Iris pigment epithelial cell (primary cell): ENCODE measurements at regions not wholly inside any gene's neighbourhood (a gene's known extent, or its start where the extent isn't known, plus 50 kb on each side); places are given as distances from the start of the nearest gene placed in this dataset.
"Not testable (repeated sequence)": the region's sequence is repeated elsewhere in the genome, so short reads cannot be mapped to it uniquely, and the experiment has no call there.

ENCODE experiments used
- DNase-seq: peaks from one replicate; pipeline ENCODE4 v3.0.0-alpha.2; 2011; ENCODE audit warnings: low read depth

DNA sequence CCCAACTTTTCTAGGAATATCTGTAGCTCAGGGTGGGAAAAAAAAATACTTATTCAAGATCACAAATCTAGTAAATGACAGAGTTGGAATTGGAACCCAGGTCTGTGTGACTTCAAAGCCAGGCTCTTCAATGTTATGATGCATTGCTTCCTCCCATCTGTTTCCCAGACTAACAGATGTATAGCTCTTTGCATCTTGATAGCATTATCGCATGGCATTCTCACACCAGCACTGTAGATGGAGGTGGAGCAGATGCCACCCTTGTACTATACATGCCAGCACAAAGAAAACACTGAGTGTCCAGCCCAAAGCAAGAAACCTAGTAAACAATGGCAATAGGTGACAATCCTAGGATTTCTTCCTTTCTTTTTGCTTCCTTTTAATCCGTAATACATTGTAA lies 497.3 kb downstream of the NEBL start:
- DNase-seq: no peak

DNA sequence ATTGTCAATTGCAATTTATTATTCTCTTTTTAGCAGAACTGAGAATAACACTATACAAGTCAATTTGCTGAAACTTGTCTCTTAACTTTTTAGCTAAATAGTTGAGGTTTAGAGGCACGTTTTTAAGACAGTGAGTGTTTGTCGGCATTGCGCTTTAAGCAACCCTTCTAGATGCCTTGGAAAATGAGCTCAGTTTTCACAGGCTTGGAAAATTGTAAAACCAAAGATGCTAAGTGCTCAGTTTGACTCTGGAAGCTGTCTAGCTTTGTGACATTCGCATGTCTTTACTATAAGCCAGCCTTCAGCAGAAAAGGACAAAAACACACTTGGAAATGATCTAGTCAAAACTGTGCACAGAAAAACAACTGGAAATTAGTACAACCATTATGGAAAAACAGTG lies 500.4 kb downstream of the NEBL start:
- no peak for DNase-seq

DNA sequence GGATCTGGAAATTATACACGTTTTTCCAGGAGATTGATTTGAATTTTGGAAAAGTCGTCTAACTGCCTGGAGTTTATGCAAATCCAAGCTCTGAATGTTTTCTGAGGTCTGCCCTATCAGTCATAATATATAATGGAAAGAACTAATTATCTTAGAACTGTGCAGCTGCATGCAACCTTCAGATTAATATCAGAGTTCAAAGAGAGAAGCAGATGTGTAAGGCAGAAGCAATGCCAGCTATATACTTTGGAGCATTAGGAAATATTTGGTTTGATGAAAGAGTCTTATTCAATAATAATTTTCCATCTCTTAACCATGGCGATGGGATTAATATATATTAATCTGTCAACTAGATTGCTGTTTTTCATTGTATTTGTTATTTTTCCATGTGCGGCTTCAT lies 500.9 kb downstream of the NEBL start:
- no peak for DNase-seq

DNA sequence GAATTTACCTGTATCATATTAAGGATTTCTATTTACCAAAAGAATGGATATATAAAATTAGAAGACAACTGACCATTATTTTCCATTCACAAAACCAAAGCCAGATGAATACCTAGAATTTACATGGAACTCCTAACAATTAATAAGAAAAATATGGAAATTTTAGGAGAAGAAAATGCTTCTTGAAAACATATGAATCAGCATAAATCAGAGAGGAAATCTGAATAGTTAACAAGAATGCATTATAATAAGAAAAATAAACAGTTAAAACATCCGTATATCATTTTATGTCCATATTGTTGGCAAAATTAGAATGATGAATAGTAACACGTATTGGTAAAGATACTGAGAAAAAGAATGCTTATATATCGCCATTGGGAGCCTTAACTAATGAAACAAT lies 505.5 kb downstream of the NEBL start:
- DNase-seq: no peak

DNA sequence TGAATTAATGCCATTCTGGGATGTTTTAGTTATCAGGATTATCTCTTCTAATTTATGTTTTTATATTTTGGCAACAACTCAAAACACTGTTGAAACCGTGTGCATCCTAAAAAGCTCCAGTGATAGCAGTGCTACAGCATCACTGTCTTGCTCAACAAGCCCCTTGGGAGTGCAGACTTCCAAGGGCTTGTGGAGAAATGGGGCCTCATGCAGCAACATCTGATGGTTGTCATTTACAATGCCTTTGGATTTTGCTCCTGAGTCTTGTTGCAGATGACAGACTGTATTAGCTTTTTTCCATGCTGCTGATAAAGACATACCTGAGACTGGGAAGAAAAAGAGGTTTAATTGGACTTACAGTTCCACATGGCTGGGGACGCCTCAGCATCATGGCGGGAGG lies 515.4 kb downstream of the NEBL start:
- DNase-seq: no peak

DNA sequence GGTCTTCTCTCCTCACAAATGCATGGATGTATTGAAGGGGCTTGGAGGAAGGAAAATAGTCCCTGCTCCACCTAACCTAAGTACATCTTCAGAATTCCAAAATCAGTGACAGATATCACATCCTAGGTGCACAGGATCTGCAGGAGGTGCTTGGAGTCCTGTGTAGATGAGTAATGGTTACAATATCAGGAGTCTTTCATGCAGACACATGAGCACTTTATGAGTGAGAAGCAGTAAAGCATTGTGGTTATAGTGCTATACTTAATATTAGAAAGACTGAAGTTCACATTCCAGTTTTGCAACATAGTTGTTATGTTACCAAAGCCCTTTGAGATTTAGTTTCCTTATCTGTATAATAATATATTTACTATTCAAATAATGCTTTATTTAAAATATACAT lies 516.7 kb downstream of the NEBL start:
- DNase-seq: no peak

DNA sequence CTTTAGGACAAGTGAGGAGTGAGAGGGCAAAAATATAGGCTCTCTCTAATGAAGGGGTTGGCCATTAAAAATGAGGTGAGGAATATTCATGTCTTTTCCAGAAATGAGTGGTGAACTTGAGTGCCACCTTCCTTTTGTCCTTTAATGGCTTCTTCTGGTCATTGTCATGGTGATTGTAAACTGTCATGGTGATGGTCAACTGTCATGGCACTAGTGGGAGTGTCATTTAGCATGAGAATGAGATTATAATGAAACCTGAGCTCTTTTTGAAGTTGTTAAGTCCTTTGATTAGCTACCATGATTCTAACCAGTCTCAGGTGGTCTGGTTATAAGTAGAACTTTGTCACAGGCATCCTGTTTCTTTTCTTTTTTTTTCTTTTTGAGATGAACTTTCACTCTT lies 524.4 kb downstream of the NEBL start:
- no peak for DNase-seq

DNA sequence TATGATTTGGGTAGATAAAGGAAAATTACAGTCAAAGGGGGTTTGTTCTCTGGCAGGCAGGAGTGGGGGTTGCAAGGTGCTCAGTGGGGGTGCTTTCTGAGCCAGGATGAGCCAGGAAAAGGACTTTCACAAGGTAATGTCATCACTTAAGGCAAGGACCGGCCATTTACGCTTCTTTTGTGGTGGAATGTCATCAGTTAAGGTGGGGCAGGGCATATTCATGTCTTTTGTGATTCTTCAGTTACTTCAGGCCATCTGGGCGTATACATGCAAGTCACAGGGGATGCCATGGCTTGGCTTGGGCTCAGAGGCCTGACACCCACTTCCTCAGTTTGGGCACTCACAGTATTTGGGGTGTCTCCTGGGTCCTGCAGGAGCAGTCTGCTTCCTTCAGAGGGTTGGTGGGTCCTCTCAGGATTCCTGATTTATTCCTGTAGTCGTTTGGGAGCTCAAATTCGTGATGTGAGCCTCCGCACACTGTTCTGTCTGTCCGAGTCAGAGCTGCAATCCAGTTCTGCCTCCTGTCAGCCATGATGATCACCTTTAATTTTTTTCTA lies 526.1 kb downstream of the NEBL start:
- not testable (repeated sequence) for DNase-seq

DNA sequence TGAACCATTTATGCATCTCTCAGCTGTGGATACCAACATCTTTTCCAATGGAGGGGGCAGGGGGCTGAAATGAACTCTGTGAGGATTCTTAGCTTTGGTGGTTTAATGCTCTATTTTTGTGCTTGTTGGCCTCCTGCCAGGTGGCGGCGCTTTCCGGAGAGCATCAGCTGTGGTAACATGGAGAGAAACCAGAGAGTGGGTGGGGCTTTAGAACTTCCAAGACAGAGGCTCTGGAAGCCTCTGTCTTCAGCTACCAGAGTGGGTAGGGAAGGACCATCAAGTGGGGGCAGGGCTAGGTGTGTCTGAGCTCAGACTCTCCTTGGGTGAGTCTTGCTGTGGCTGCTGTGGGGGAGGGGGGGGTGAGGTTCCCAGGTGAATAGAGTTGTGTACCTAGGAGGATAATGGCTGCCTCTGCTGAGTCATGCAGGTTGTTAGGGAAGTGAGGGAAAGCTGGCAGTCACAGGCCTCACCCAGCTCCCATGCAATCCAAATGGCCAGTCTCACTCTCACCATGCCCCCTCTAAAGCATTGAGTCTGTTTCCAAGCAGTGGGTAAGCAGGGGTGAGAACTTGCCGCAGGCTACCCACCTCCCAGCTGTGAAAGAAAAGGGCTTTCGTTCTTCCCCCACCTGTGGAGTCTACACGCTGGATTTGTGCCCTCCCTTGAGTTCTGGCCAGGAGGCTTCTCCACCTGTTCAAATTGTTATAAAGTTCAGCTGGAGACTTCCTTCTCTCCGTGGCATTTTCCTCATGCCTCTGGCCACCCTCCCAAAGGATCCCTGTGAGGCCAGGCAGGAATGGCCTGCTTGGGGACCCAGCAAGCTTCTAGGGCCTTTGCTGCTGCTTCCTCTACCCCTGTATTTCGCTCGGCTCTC lies 527.0 kb downstream of the NEBL start:
- DNase-seq: no peak

DNA sequence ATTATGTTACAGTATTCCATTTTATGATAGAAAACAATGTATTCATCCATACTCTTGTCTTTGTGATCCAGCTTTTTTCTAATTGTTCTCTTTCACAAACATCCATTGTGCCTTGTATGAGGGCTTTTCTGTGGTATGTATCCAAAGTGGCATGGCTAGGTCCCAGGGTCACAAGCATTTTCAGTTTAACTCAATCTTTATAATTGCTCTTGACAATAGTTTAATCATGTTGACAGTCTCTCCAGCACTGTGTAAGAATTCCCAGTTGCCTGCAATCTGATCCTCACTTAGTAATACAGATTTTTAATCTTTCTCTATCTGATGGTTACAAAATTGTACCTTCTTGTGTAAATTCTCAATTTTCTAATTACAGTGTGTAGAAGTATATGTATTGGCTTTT lies 533.4 kb downstream of the NEBL start:
- no peak for DNase-seq

DNA sequence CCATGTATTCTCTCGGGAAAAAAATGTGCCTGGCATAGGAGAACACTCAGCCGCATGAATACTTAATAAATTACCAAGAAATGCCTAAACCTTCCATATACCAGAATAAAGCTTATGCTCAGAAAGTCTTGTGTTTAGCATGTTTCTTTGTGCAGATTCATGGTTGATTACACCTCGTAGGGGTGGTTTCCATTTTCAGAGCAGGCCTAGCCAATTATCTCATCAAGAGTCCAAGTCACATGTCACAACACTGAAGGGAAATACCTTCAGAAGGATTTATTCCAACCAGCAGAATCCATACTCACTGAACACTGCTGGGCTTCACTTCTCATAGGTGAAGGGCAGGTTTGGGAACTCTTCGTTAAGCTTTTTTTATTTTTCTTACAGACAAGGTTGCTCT lies 539.7 kb downstream of the PLXDC2 start:
- DNase-seq: no peak

DNA sequence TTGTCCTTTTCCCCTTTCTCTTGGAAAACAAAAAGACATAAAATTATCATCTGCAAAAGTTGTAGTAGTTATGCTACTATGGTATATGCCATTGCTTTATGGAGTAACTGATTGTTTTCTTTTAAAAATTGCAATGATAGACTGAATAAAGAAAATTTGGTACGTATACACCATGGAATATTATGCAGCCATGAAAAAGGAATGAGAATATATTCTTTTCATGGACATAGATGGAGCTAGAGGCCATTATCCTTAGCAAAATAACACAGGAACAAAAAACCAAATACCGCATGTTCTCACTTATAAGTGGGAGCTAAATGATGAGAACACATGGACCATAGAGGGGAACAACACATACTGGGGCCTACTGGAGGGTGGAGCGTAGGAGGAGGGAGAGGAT lies 538.8 kb downstream of the PLXDC2 start:
- no peak for DNase-seq

DNA sequence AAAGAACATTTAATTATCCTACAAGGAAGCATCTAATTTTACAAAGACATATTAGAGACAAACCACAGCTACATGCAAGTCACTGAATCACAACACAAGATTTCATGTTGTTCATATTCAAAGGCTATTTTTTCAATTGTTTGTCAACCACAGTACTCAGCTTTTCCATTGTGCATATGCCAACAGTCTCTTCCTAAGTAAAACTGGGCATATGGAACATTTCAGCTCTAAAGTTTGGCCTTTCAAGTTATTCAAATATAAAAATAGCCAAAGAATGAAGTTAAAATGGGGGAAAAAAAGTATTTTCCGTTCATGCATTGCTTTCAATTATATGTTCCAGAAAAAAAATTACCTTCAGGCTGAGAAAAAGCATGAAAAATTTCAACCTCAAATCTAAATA lies 537.9 kb downstream of the PLXDC2 start:
- no peak for DNase-seq

DNA sequence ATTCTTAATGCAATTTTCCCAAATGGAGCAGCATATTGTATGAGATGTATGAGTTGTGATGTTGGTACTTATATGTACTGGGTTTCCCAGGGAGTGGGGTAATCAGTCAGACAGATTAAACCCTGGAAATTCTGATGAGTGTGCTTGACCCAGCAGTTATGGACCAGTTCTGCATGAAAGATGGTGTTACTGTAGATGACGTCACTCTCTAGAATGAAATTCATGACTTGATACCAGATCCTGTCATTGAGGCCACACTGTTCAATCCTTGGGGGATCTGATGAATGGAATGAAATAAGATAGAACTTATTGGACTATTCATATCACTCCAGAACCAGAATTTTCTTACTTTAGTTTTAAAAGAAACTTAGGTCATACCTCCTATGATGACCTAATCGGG lies 534.3 kb downstream of the PLXDC2 start:
- DNase-seq: no peak

DNA sequence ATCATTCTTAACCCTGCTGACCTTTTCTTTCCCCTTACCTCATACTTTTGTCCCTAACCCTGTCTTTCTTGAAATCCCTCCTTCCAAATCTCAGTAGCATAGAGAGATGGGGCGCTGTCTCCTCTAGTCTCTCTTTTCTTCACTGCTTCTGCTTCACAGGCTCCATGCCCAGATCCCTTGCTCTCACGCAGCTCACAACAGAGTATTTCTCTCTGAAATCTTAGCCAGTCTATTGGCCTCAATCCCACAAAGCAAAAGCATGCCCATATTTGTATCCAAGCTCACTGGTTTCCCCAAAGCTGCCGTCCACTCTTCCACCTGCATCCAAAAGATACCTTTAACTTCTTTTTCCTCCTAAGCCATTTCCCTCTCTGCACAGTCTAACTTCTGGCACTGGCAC lies 526.8 kb downstream of the PLXDC2 start:
- no peak for DNase-seq
